C4-2B (cell line): ENCODE measurements at regions not wholly inside any gene's neighbourhood (a gene's known extent, or its start where the extent isn't known, plus 50 kb on each side); places are given as distances from the start of the nearest gene placed in this dataset.

ENCODE experiments used
- CTCF ChIP-seq: fragments of 450-650 bp; conservative IDR thresholded peaks from 2 replicates; pipeline ENCODE4 v1.5.1; 2017; ENCODE audit warnings: mild to moderate bottlenecking
- ZFX ChIP-seq: fragments of 450-650 bp; IDR thresholded peaks from 2 replicates; pipeline ENCODE4 v1.6.1; 2017

- TF ChIP-seq CTCF (no peak), ZFX (no peak)
These were observed 64.2 kb downstream of the GJA1 start for GRCh38 chr6:121499666-121500065.
